Cardiac muscle cell (in vitro differentiated cells and primary cell): ENCODE measurements at regions not wholly inside any gene's neighbourhood (a gene's known extent, or its start where the extent isn't known, plus 50 kb on each side); places are given as distances from the start of the nearest gene placed in this dataset.

Experiments
- DNase-seq, 2 donors: peaks; one replicate each; pipeline versions ENCODE4 v3.0.0 to v3.0.0-alpha.2; 2010 to 2017; ENCODE audit warnings: low read depth in 1 of 2, low spot score in 1 of 2
- H3K27ac ChIP-seq: fragments of 200-600 bp; sonication (generic); 2 replicates; pipeline ENCODE4 v1.5.1; 2016
- H3K27me3 ChIP-seq: fragments of 200-600 bp; sonication (generic); 2 replicates; pipeline ENCODE4 v1.6.0; 2016; ENCODE audit warnings: control low read depth
- H3K36me3 ChIP-seq: fragments of 200-600 bp; sonication (generic); 2 replicates; pipeline ENCODE4 v1.5.1; 2016; ENCODE audit warnings: control low read depth
- H3K4me1 ChIP-seq: fragments of 200-600 bp; sonication (generic); 2 replicates; pipeline ENCODE4 v1.8.1; 2017; ENCODE audit warnings: low read depth, mild to moderate bottlenecking, mixed run types
- H3K4me3 ChIP-seq: fragments of 200-600 bp; sonication (generic); 2 replicates; pipeline ENCODE4 v1.5.1; 2016; ENCODE audit warnings: mild to moderate bottlenecking
- H3K9me3 ChIP-seq: fragments of 200-600 bp; sonication (generic); 2 replicates; pipeline ENCODE4 v1.5.1; 2017; ENCODE audit warnings: low read depth, mild to moderate bottlenecking, control low read depth
- CTCF ChIP-seq: IDR thresholded peaks from 2 replicates; pipeline ENCODE4 v1.5.1; 2012; ENCODE audit warnings: low read depth, mild to moderate bottlenecking, low read length

- Histone ChIP-seq H3K27ac (no peak overlapping the region), H3K9me3 (no peaks in the 10 kb centered on the region), H3K4me3 (no peak overlapping the region), H3K36me3 (no peaks in the 10 kb centered on the region), H3K27me3 (no peaks in the 10 kb centered on the region), H3K4me1 (no peaks in the 10 kb centered on the region)
- TF ChIP-seq CTCF, result no peak
- no peak for DNase-seq
Measured at GRCh38 chr7:155878250-155878649, 66.0 kb upstream of the SHH start.

GRCh38 chr7:155877167-155877566 lies 64.9 kb upstream of the SHH start:
- no peak overlapping the region for H3K27ac ChIP-seq

GRCh38 chr7:155874411-155874810 lies 62.1 kb upstream of the SHH start:
- DNase-seq, result no peak
- TF ChIP-seq CTCF, result no peak
- Histone ChIP-seq H3K27me3 (no peaks in the 10 kb centered on the region), H3K27ac (no peak overlapping the region), H3K4me3 (no peak overlapping the region), H3K36me3 (no peaks in the 10 kb centered on the region), H3K4me1 (no peaks in the 10 kb centered on the region), H3K9me3 (no peaks in the 10 kb centered on the region)

More at GRCh38 chr7:155877167-155877566, 64.9 kb upstream of the SHH start:
- no peaks in the 10 kb centered on the region for H3K4me1 ChIP-seq
- no peaks in the 10 kb centered on the region for H3K36me3 ChIP-seq
- TF ChIP-seq CTCF, result no peak
- H3K27me3 ChIP-seq, result no peaks in the 10 kb centered on the region
- H3K9me3 ChIP-seq, result no peaks in the 10 kb centered on the region
- no peak for DNase-seq
- H3K4me3 ChIP-seq, result no peak overlapping the region

GRCh38 chr7:155874010-155874409 lies 61.7 kb upstream of the SHH start:
- DNase-seq, result no peak
- no peaks in the 10 kb centered on the region for H3K27me3 ChIP-seq
- H3K9me3 ChIP-seq, result no peaks in the 10 kb centered on the region
- H3K36me3 ChIP-seq, result no peaks in the 10 kb centered on the region
- no peak overlapping the region for H3K4me3 ChIP-seq
- H3K27ac ChIP-seq, result no peak overlapping the region
- TF ChIP-seq CTCF, result no peak
- no peaks in the 10 kb centered on the region for H3K4me1 ChIP-seq

GRCh38 chr7:155872678-155873369 lies 60.6 kb upstream of the SHH start:
- Histone ChIP-seq H3K27ac (no peak overlapping the region), H3K4me1 (no peaks in the 10 kb centered on the region), H3K9me3 (no peaks in the 10 kb centered on the region), H3K27me3 (no peaks in the 10 kb centered on the region), H3K36me3 (no peaks in the 10 kb centered on the region), H3K4me3 (no peak overlapping the region)
- DNase-seq, result no peak
- TF ChIP-seq CTCF, result no peak
